ENCODE measurements at regions not wholly inside any gene's neighbourhood (a gene's known extent, or its start where the extent isn't known, plus 50 kb on each side); places are given as distances from the start of the nearest gene placed in this dataset.

- TF ChIP-seq CTCF (IDR thresholded peaks at IDR 0.05 in 4 of 5, conservative IDR thresholded peaks at IDR 0.05 in 1 of 5): no peak
- TF ChIP-seq POLR2A (IDR thresholded peaks at IDR 0.05): no peak
Measured at GRCh38 chr5:101782352-101783103, 513.6 kb downstream of the SLCO4C1 start.
